Karpas-422 (cell line): ENCODE measurements at regions not wholly inside any gene's neighbourhood (a gene's known extent, or its start where the extent isn't known, plus 50 kb on each side); places are given as distances from the start of the nearest gene placed in this dataset.

Experiments used
- DNase-seq: peaks from one replicate; pipeline ENCODE4 v3.0.0-alpha.2; 2015
- H2AFZ ChIP-seq: fragments of 200-600 bp; sonication (generic); 2 replicates; pipeline ENCODE4 v1.6.1; 2014; ENCODE audit warnings: antibody characterized with exemption, low read length, mixed read lengths
- H3K27ac ChIP-seq: fragments of 200-600 bp; sonication (generic); 2 replicates; pipeline ENCODE4 v1.5.1; 2014; ENCODE audit warnings: mild to moderate bottlenecking, low read length, moderate library complexity
- H3K27me3 ChIP-seq: fragments of 200-600 bp; sonication (generic); 2 replicates; pipeline ENCODE4 v1.6.1; 2014; ENCODE audit warnings: low read length, mixed read lengths
- H3K36me3 ChIP-seq: fragments of 200-600 bp; sonication (generic); 2 replicates; pipeline ENCODE4 v1.6.1; 2014; ENCODE audit warnings: low read length, mixed read lengths; ENCODE audit not compliant: insufficient read depth
- H3K4me1 ChIP-seq: fragments of 200-600 bp; sonication (generic); 2 replicates; pipeline ENCODE4 v1.6.1; 2014; ENCODE audit warnings: mild to moderate bottlenecking, low read length, mixed read lengths
- H3K4me2 ChIP-seq: fragments of 200-600 bp; sonication (generic); 2 replicates; pipeline ENCODE4 v1.6.1; 2014; ENCODE audit warnings: low read length, low read depth, mild to moderate bottlenecking; ENCODE audit not compliant: poor library complexity, severe bottlenecking
- H3K4me3 ChIP-seq: fragments of 200-600 bp; sonication (generic); 2 replicates; pipeline ENCODE4 v1.5.1; 2014; ENCODE audit warnings: mild to moderate bottlenecking, antibody characterized with exemption, low read length, mixed read lengths
- H3K79me2 ChIP-seq: fragments of 200-600 bp; sonication (generic); 2 replicates; pipeline ENCODE4 v1.6.1; 2014; ENCODE audit warnings: mild to moderate bottlenecking, low read length, mixed read lengths
- H3K9ac ChIP-seq: fragments of 200-600 bp; sonication (generic); 2 replicates; pipeline ENCODE4 v1.6.0; 2014; ENCODE audit warnings: low read length
- H3K9me2 ChIP-seq: fragments of 200-600 bp; sonication (generic), shearing (Covaris generic); replicated peaks from 2 replicates; pipeline ENCODE4 v1.6.0; 2014; ENCODE audit warnings: mild to moderate bottlenecking, low read length, moderate library complexity; ENCODE audit not compliant: insufficient read depth
- H3K9me3 ChIP-seq: fragments of 300-700, 200-600 bp; sonication (generic); 2 replicates; pipeline ENCODE4 v1.6.1; 2014; ENCODE audit warnings: low read length, mixed read lengths
- H4K20me1 ChIP-seq: fragments of 200-600 bp; sonication (generic); 2 replicates; pipeline ENCODE4 v1.6.1; 2014; ENCODE audit warnings: mild to moderate bottlenecking, antibody characterized with exemption, low read length, low read depth; ENCODE audit not compliant: insufficient read depth

DNA sequence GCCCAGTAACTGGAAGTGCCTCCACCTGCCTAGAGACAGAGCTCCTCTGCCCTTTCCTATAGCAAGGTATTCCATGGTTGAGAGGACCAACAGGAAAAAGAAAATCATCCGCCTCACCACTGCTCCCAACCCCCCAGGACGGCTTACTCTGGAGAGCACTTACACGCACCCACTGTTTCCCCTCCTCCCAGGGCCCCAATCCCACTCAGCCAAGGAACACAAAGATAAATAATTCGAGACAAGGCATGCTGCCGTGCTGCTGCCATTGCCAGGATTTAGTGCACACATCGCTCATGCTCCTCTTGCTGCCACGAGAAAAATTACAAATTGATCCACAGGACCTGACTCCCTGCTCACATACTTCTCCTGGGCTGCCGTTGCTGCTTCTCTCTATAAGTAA, 516.6 kb downstream of the BUD13 start:
- no peak overlapping the region for H3K9ac ChIP-seq
- H3K4me3 ChIP-seq = no peak overlapping the region
- H3K79me2 ChIP-seq = no peaks in the 10 kb centered on the region
- no peaks in the 10 kb centered on the region for H3K9me3 ChIP-seq
- no peak overlapping the region for H3K27ac ChIP-seq
- H2AFZ ChIP-seq = no peak overlapping the region
- H3K4me2 ChIP-seq = no peak overlapping the region
- no peaks in the 10 kb centered on the region for H3K4me1 ChIP-seq
- H4K20me1 ChIP-seq = no peaks in the 10 kb centered on the region
- no peaks in the 10 kb centered on the region for H3K36me3 ChIP-seq
- no peaks in the 10 kb centered on the region for H3K27me3 ChIP-seq
- DNase-seq = no peak
- H3K9me2 ChIP-seq = no peaks in the 10 kb centered on the region

DNA sequence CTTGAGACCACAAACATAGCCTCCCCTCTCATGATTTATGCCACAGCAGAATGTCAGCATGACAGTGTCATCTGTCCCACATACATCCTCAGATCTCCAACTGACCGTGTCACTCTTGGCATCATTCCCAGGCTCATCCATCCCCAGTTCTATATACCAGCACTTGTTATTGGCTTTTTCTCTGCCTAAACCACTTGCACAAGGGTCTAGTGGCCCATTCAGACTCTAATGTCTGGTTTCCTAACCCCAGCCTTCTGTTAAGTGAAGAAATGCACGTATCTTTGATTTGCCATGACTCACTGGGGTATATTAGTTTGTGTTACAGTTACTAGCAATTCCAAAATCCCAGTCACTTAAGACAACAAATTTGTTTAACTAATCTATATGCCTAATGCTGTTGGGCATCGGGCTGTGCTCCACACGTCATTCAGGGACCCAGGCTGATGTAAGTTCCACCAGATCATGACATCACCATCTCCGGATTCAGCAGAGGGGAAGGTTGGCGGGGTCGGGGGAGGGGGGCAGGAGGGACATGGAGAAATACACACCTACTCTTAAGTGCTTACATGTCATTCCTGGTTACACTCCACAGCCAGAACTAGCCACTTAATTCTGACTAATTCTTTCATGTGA, 517.4 kb downstream of the BUD13 start:
- Histone ChIP-seq H3K27me3 (no peaks in the 10 kb centered on the region), H3K9ac (no peak overlapping the region), H2AFZ (no peak overlapping the region), H3K9me2 (no peaks in the 10 kb centered on the region), H3K9me3 (no peaks in the 10 kb centered on the region), H3K4me1 (no peaks in the 10 kb centered on the region), H4K20me1 (no peaks in the 10 kb centered on the region), H3K27ac (no peak overlapping the region), H3K4me3 (no peak overlapping the region), H3K4me2 (no peak overlapping the region), H3K79me2 (no peaks in the 10 kb centered on the region), H3K36me3 (no peaks in the 10 kb centered on the region)
- DNase-seq = no peak

- Histone ChIP-seq H3K4me1 (no peaks in the 10 kb centered on the region), H2AFZ (no peak overlapping the region), H3K27me3 (no peaks in the 10 kb centered on the region), H3K9me2 (no peaks in the 10 kb centered on the region), H3K9ac (no peak overlapping the region), H3K9me3 (no peaks in the 10 kb centered on the region), H4K20me1 (no peaks in the 10 kb centered on the region), H3K4me3 (no peak overlapping the region), H3K79me2 (no peaks in the 10 kb centered on the region), H3K4me2 (no peak overlapping the region), H3K36me3 (no peaks in the 10 kb centered on the region), H3K27ac (no peak overlapping the region)
- DNase-seq = no peak
These were observed 522.6 kb downstream of the BUD13 start for GRCh38 chr11:116250155-116250554.

GRCh38 chr11:116249561-116249960, 523.2 kb downstream of the BUD13 start:
- no peak for DNase-seq
- H3K27ac ChIP-seq = no peak overlapping the region
- no peaks in the 10 kb centered on the region for H4K20me1 ChIP-seq
- no peaks in the 10 kb centered on the region for H3K27me3 ChIP-seq
- no peaks in the 10 kb centered on the region for H3K36me3 ChIP-seq
- H3K79me2 ChIP-seq = no peaks in the 10 kb centered on the region
- H3K4me3 ChIP-seq = no peak overlapping the region
- H3K9me2 ChIP-seq = no peaks in the 10 kb centered on the region
- no peaks in the 10 kb centered on the region for H3K9me3 ChIP-seq
- no peak overlapping the region for H3K9ac ChIP-seq
- no peak overlapping the region for H2AFZ ChIP-seq
- H3K4me2 ChIP-seq = no peak overlapping the region
- no peaks in the 10 kb centered on the region for H3K4me1 ChIP-seq

DNA sequence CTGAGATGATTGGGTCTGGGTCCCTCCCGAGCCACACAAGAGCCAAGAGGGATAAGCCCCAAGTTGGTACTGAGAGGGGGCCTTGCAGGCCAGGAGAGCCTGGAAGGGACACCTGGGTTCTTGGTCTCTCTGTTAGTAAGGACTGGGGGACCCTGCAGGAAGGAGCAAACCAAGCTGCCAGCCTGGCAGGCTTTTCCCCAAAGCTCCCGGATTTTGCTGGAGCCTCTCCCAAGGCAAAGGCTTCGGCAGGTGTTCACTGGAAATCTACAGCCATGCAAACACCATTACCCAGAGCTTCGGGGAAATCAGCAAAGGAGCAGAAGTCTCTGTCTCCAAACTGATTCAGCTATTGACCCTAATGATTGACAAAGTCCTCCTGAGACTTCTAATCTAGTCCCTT, 527.9 kb downstream of the BUD13 start:
- H3K36me3 ChIP-seq = no peaks in the 10 kb centered on the region

GRCh38 chr11:116244439-116244838, 528.3 kb downstream of the BUD13 start:
- H3K4me3 ChIP-seq = no peak overlapping the region
- H3K27me3 ChIP-seq = no peaks in the 10 kb centered on the region
- DNase-seq = no peak
- no peaks in the 10 kb centered on the region for H3K9me2 ChIP-seq
- no peaks in the 10 kb centered on the region for H3K79me2 ChIP-seq
- no peak overlapping the region for H3K27ac ChIP-seq
- H3K4me1 ChIP-seq = no peaks in the 10 kb centered on the region
- H4K20me1 ChIP-seq = no peaks in the 10 kb centered on the region
- no peaks in the 10 kb centered on the region for H3K36me3 ChIP-seq
- H2AFZ ChIP-seq = no peak overlapping the region
- H3K4me2 ChIP-seq = no peak overlapping the region
- H3K9me3 ChIP-seq = no peaks in the 10 kb centered on the region
- H3K9ac ChIP-seq = no peak overlapping the region

More for the DNA sequence above, 527.9 kb downstream of the BUD13 start:
- H3K4me3 ChIP-seq = no peak overlapping the region
- H2AFZ ChIP-seq = no peak overlapping the region
- no peaks in the 10 kb centered on the region for H3K79me2 ChIP-seq
- no peak for DNase-seq
- no peaks in the 10 kb centered on the region for H3K9me2 ChIP-seq
- no peaks in the 10 kb centered on the region for H4K20me1 ChIP-seq
- no peak overlapping the region for H3K9ac ChIP-seq
- no peak overlapping the region for H3K4me2 ChIP-seq
- no peak overlapping the region for H3K27ac ChIP-seq
- no peaks in the 10 kb centered on the region for H3K27me3 ChIP-seq
- no peaks in the 10 kb centered on the region for H3K4me1 ChIP-seq
- no peaks in the 10 kb centered on the region for H3K9me3 ChIP-seq

GRCh38 chr11:116243991-116244390, 528.8 kb downstream of the BUD13 start:
- H3K4me1 ChIP-seq = no peaks in the 10 kb centered on the region
- H3K36me3 ChIP-seq = no peaks in the 10 kb centered on the region
- no peak overlapping the region for H3K4me2 ChIP-seq
- no peaks in the 10 kb centered on the region for H3K79me2 ChIP-seq
- H4K20me1 ChIP-seq = no peaks in the 10 kb centered on the region
- H3K9ac ChIP-seq = no peak overlapping the region
- H3K27me3 ChIP-seq = no peaks in the 10 kb centered on the region
- no peak overlapping the region for H3K27ac ChIP-seq
- no peaks in the 10 kb centered on the region for H3K9me3 ChIP-seq
- no peak overlapping the region for H3K4me3 ChIP-seq
- H2AFZ ChIP-seq = no peak overlapping the region
- no peaks in the 10 kb centered on the region for H3K9me2 ChIP-seq
- DNase-seq = no peak

DNA sequence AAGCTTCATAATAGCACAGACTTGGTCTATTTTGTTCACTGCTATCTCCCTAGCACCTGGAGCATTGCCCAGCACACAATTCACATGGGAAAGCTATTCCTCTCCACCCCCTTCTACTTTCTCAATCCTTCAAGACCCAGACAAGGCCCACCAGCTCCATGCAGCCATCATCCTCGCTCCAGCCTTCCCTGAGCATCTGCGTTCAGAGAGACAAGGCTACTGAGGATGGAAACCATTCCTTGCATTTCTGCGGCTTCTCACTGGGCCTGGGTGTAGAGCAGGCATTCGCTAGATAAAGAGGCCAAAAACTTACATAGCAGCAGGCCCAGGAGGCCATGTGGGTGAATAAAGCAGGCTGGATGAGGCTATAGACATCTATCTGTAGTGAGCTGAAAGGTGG, 530.8 kb downstream of the BUD13 start:
- DNase-seq = no peak
- H3K79me2 ChIP-seq = no peaks in the 10 kb centered on the region
- no peak overlapping the region for H3K4me3 ChIP-seq
- no peaks in the 10 kb centered on the region for H4K20me1 ChIP-seq
- H3K4me1 ChIP-seq = no peaks in the 10 kb centered on the region
- H3K36me3 ChIP-seq = no peaks in the 10 kb centered on the region
- H3K9me3 ChIP-seq = no peaks in the 10 kb centered on the region
- H3K27ac ChIP-seq = no peak overlapping the region
- no peak overlapping the region for H3K4me2 ChIP-seq
- H3K27me3 ChIP-seq = no peaks in the 10 kb centered on the region
- H3K9me2 ChIP-seq = no peaks in the 10 kb centered on the region
- H2AFZ ChIP-seq = no peak overlapping the region
- H3K9ac ChIP-seq = no peak overlapping the region

DNA sequence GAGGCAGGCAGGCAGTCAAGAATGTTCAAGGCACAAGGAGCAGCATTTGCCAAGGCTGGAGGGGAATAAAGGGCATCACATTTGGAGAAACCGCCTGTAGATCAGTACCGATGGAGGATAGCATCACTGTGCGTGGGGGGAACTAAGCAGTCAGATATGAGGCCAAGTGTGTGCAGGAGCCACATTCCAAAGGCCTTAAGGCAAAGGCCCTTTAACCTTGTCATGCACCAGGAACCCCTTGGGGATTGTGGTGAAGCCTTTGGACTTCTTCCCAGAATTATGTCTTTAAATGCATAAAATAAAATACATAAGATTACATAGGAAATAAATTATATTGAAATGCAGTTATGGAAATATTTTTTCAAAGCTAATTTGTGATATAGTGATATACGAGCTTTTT, 532.1 kb downstream of the BUD13 start:
- Histone ChIP-seq H3K27me3 (no peaks in the 10 kb centered on the region), H3K9me2 (no peaks in the 10 kb centered on the region), H3K4me1 (no peaks in the 10 kb centered on the region), H3K79me2 (no peaks in the 10 kb centered on the region), H3K36me3 (no peaks in the 10 kb centered on the region), H3K9ac (no peak overlapping the region), H3K4me3 (no peak overlapping the region), H2AFZ (no peak overlapping the region), H3K4me2 (no peak overlapping the region), H4K20me1 (no peaks in the 10 kb centered on the region), H3K9me3 (no peaks in the 10 kb centered on the region), H3K27ac (no peak overlapping the region)
- no peak for DNase-seq
